ENCODE measurements at regions not wholly inside any gene's neighbourhood (a gene's known extent, or its start where the extent isn't known, plus 50 kb on each side); places are given as distances from the start of the nearest gene placed in this dataset.

- TF ChIP-seq CTCF (IDR thresholded peaks at IDR 0.05; ENCODE audit: poor library complexity): no peak
- TF ChIP-seq EZH2 (IDR thresholded peaks at IDR 0.05; ENCODE audit: borderline replicate concordance): no peak
Observed at GRCh38 chr5:9722601-9723180, 92.5 kb upstream of the TAS2R1 start.

Data from hepatocyte (in vitro differentiated cells).